ENCODE measurements at regions not wholly inside any gene's neighbourhood (a gene's known extent, or its start where the extent isn't known, plus 50 kb on each side); places are given as distances from the start of the nearest gene placed in this dataset.

GRCh38 chr1:109821831-109822745 is 58.4 kb upstream of the EPS8L3 start:
- no peak for TF ChIP-seq ZNF274 (IDR thresholded peaks at IDR 0.05; ENCODE audit: low read depth, low read length)
- no peak overlapping the region for H3K4me3 ChIP-seq (ENCODE audit: low read length)

- no peak overlapping the region for H3K4me3 ChIP-seq (ENCODE audit: low read length)
- TF ChIP-seq ZNF274 (IDR thresholded peaks at IDR 0.05; ENCODE audit: low read depth, low read length) = no peak
Measured at GRCh38 chr1:109821221-109821669, 57.5 kb upstream of the EPS8L3 start.

GRCh38 chr1:109819906-109820305 is 56.2 kb upstream of the EPS8L3 start:
- no peak overlapping the region for H3K4me3 ChIP-seq (ENCODE audit: low read length)

GRCh38 chr1:109818988-109819764 is 55.5 kb upstream of the EPS8L3 start:
- no peak overlapping the region for H3K4me3 ChIP-seq (ENCODE audit: low read length)
- no peak for TF ChIP-seq ZNF274 (IDR thresholded peaks at IDR 0.05; ENCODE audit: low read depth, low read length)

More at GRCh38 chr1:109819906-109820305, 56.2 kb upstream of the EPS8L3 start:
- no peak for TF ChIP-seq ZNF274 (IDR thresholded peaks at IDR 0.05; ENCODE audit: low read depth, low read length)

- H3K4me3 ChIP-seq (ENCODE audit: low read length) = no peak overlapping the region
- TF ChIP-seq ZNF274 (IDR thresholded peaks at IDR 0.05; ENCODE audit: low read depth, low read length) = no peak
Measured at GRCh38 chr1:109818271-109818987, 54.7 kb upstream of the EPS8L3 start.

- no peak overlapping the region for H3K4me3 ChIP-seq (ENCODE audit: low read length)
- TF ChIP-seq ZNF274 (IDR thresholded peaks at IDR 0.05; ENCODE audit: low read depth, low read length) = no peak
Measured at GRCh38 chr1:109817881-109818270, 54.2 kb upstream of the EPS8L3 start.

GRCh38 chr1:109816975-109817535 is 53.3 kb upstream of the EPS8L3 start:
- no peak for TF ChIP-seq ZNF274 (IDR thresholded peaks at IDR 0.05; ENCODE audit: low read depth, low read length)

GRCh38 chr1:109816175-109816811 is 52.6 kb upstream of the EPS8L3 start:
- peak overlapping the region; percentile 0; the same call in 1 of the 2 replicates for H3K4me3 ChIP-seq (ENCODE audit: low read length)
- no peak for TF ChIP-seq ZNF274 (IDR thresholded peaks at IDR 0.05; ENCODE audit: low read depth, low read length)

More at GRCh38 chr1:109816975-109817535, 53.3 kb upstream of the EPS8L3 start:
- no peak overlapping the region for H3K4me3 ChIP-seq (ENCODE audit: low read length)

- peak overlapping the region; percentile 0; the same call in 1 of the 2 replicates for H3K4me3 ChIP-seq (ENCODE audit: low read length)
- no peak for TF ChIP-seq ZNF274 (IDR thresholded peaks at IDR 0.05; ENCODE audit: low read depth, low read length)
Measured at GRCh38 chr1:109815809-109816174, 52.1 kb upstream of the EPS8L3 start.

GRCh38 chr1:109814993-109815786 is 51.5 kb upstream of the EPS8L3 start:
- no peak for TF ChIP-seq ZNF274 (IDR thresholded peaks at IDR 0.05; ENCODE audit: low read depth, low read length)
- no peak overlapping the region for H3K4me3 ChIP-seq (ENCODE audit: low read length)

GRCh38 chr1:109814223-109814622 is 50.5 kb upstream of the EPS8L3 start:
- no peak for TF ChIP-seq ZNF274 (IDR thresholded peaks at IDR 0.05; ENCODE audit: low read depth, low read length)
- no peak overlapping the region for H3K4me3 ChIP-seq (ENCODE audit: low read length)

Measured in GM08714 (cell line).